ENCODE measurements at regions not wholly inside any gene's neighbourhood (a gene's known extent, or its start where the extent isn't known, plus 50 kb on each side); places are given as distances from the start of the nearest gene placed in this dataset.

DNA sequence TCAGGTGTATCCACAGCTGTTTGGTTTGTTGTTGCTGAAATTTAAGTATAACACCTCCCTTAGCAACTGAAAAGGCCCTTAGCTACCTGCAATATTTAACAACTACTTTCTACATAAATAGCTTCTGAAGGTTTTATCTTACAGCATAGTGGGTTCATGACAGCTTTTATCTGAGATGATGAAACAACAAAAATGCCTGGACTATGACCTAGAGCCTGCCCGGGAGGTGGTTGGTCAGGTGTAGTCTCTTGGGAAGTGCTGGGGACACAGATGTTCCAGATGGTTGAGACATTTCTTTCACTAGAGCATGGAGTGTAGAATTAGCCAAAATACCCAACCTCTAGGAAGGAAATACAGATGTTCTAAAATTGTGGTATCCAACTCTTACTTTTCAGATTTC is 705.4 kb downstream of the MAFB start:
- dilution Hi-C loops (cut with MboI; ENCODE audit: extremely low pct_ligation_motif_present, low sequenced_read_pairs): no loop called here
- no peaks in the 10 kb centered on the region for H3K9me1 ChIP-seq (replicated peaks; ENCODE audit: control insufficient read depth, extremely low read depth, insufficient read depth, low read length)

More for the DNA sequence above, 705.4 kb downstream of the MAFB start:
- H3K9ac ChIP-seq (replicated peaks; ENCODE audit: extremely low read depth, insufficient read depth, low read length): no peak overlapping the region
- BruUV-seq (replicated peaks): no TSS peak
- no peaks in the 10 kb centered on the region for H3K9me3 ChIP-seq (replicated peaks; ENCODE audit: control insufficient read depth, insufficient read depth, low read length)
- no peaks in the 10 kb centered on the region for H4K20me1 ChIP-seq (replicated peaks; ENCODE audit: control insufficient read depth, extremely low read depth, insufficient read depth, low read length)
- H3K27me3 ChIP-seq (ENCODE audit: control insufficient read depth in 2 of 2, insufficient read depth in 2 of 2, low read length in 2 of 2): no peaks in the 10 kb centered on the region
- H3K36me3 ChIP-seq (ENCODE audit: control insufficient read depth in 2 of 2, extremely low read depth in 1 of 2, insufficient read depth in 2 of 2, low read length in 2 of 2): no peaks in the 10 kb centered on the region
- H3K79me2 ChIP-seq (ENCODE audit: control insufficient read depth, insufficient read depth, low read length): no peaks in the 10 kb centered on the region
- H3K4me2 ChIP-seq (ENCODE audit: insufficient read depth, low read length): no peak overlapping the region
- POLR2A ChIA-PET: no interaction called here
- no peak for DNase-seq (ENCODE audit: low read depth, low spot score)
- CTCF ChIA-PET: no interaction called here
- intact Hi-C loops (cut with micrococcal nuclease): no loop called here
- no peak overlapping the region for H3K27ac ChIP-seq (ENCODE audit: insufficient read depth, low read depth, low read length)
- no peak overlapping the region for H2AFZ ChIP-seq (ENCODE audit: low read depth, low read length)
- no peak overlapping the region for H3K4me3 ChIP-seq (replicated peaks in 1 of 3; ENCODE audit: insufficient read depth in 1 of 3, low read depth in 1 of 3, low read length in 3 of 3)
- FAIRE-seq: no peak
- no peaks in the 10 kb centered on the region for H3K4me1 ChIP-seq (ENCODE audit: control insufficient read depth, extremely low read depth, insufficient read depth, low read length)
- TF ChIP-seq JUN (IDR thresholded peaks at IDR 0.05; ENCODE audit: borderline replicate concordance, insufficient read depth, insufficient read length, low read depth) (no peak), GATA2 (IDR thresholded peaks at IDR 0.05; ENCODE audit: insufficient read depth, insufficient read length, low read depth, low read length) (no peak), POLR2AphosphoS5 (IDR thresholded peaks at IDR 0.05; ENCODE audit: insufficient read depth, low read depth, low read length) (no peak), POLR2A (IDR thresholded peaks at IDR 0.05; ENCODE audit: low read depth, low read length) (no peak), EZH2 (IDR thresholded peaks at IDR 0.05; ENCODE audit: borderline replicate concordance, low read depth, low read length, severe bottlenecking) (no peak), MYC (IDR thresholded peaks at IDR 0.05; ENCODE audit: low read depth, low read length) (no peak), MAX (IDR thresholded peaks at IDR 0.05; ENCODE audit: insufficient read depth, insufficient read length) (no peak), FOS (IDR thresholded peaks at IDR 0.05; ENCODE audit: borderline replicate concordance, insufficient read depth, low read length) (no peak)
- TF ChIP-seq, protein P1, sequence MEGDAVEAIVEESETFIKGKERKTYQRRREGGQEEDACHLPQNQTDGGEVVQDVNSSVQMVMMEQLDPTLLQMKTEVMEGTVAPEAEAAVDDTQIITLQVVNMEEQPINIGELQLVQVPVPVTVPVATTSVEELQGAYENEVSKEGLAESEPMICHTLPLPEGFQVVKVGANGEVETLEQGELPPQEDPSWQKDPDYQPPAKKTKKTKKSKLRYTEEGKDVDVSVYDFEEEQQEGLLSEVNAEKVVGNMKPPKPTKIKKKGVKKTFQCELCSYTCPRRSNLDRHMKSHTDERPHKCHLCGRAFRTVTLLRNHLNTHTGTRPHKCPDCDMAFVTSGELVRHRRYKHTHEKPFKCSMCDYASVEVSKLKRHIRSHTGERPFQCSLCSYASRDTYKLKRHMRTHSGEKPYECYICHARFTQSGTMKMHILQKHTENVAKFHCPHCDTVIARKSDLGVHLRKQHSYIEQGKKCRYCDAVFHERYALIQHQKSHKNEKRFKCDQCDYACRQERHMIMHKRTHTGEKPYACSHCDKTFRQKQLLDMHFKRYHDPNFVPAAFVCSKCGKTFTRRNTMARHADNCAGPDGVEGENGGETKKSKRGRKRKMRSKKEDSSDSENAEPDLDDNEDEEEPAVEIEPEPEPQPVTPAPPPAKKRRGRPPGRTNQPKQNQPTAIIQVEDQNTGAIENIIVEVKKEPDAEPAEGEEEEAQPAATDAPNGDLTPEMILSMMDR (IDR thresholded peaks at IDR 0.05; ENCODE audit: extremely low read depth in 1 of 2, insufficient read depth in 1 of 2, low read depth in 1 of 2, low read length in 2 of 2): no peak
